ENCODE measurements at regions not wholly inside any gene's neighbourhood (a gene's known extent, or its start where the extent isn't known, plus 50 kb on each side); places are given as distances from the start of the nearest gene placed in this dataset.

- H4K20me1 ChIP-seq, result no peaks in the 10 kb centered on the region
- H3K4me1 ChIP-seq, result no peaks in the 10 kb centered on the region
- no peak overlapping the region for H3K4me3 ChIP-seq
- H3K9ac ChIP-seq, result no peak overlapping the region
- H3K36me3 ChIP-seq, result no peaks in the 10 kb centered on the region
- H3K27me3 ChIP-seq, result no peaks in the 10 kb centered on the region
- peaks cover 10 to 27% (median 17%) of the 10 kb centered on the region in 11 experiments; a peak in 21 of 22 replicates for H3K9me3 ChIP-seq (replicated peaks in 1 of 11)
- H3K4me2 ChIP-seq, result no peak overlapping the region
- no peak overlapping the region for H3K27ac ChIP-seq
- TF ChIP-seq Cebpa-rat (IDR thresholded peaks at IDR 0.05), result no peak
These were observed 964.6 kb downstream of the SI start for GRCh38 chr3:164113371-164114332.

- Histone ChIP-seq H3K4me1 (no peaks in the 10 kb centered on the region), H3K4me3 (no peak overlapping the region), H3K9ac (no peak overlapping the region), H4K20me1 (no peaks in the 10 kb centered on the region), H3K27me3 (no peaks in the 10 kb centered on the region), H3K9me3 (replicated peaks in 1 of 11) (no peaks in the 10 kb centered on the region), H3K27ac (no peak overlapping the region), H3K36me3 (no peaks in the 10 kb centered on the region), H3K4me2 (no peak overlapping the region)
- TF ChIP-seq Cebpa-rat (IDR thresholded peaks at IDR 0.05), result no peak
These were observed 981.9 kb downstream of the SI start for GRCh38 chr3:164096352-164096751.

GRCh38 chr3:164095949-164096348 lies 982.3 kb downstream of the SI start:
- no peak overlapping the region for H3K4me2 ChIP-seq
- H3K9ac ChIP-seq, result no peak overlapping the region

GRCh38 chr3:164095279-164095678 lies 983.0 kb downstream of the SI start:
- H3K9ac ChIP-seq, result no peak overlapping the region
- H3K27me3 ChIP-seq, result no peaks in the 10 kb centered on the region
- H3K27ac ChIP-seq, result no peak overlapping the region
- H4K20me1 ChIP-seq, result no peaks in the 10 kb centered on the region
- no peaks in the 10 kb centered on the region for H3K4me1 ChIP-seq
- no peak for TF ChIP-seq Cebpa-rat (IDR thresholded peaks at IDR 0.05)
- no peaks in the 10 kb centered on the region for H3K9me3 ChIP-seq (replicated peaks in 1 of 11)
- no peak overlapping the region for H3K4me2 ChIP-seq
- H3K4me3 ChIP-seq, result no peak overlapping the region
- H3K36me3 ChIP-seq, result no peaks in the 10 kb centered on the region

More at GRCh38 chr3:164095949-164096348, 982.3 kb downstream of the SI start:
- Histone ChIP-seq H3K4me3 (no peak overlapping the region), H3K36me3 (no peaks in the 10 kb centered on the region), H3K27ac (no peak overlapping the region), H3K27me3 (no peaks in the 10 kb centered on the region), H4K20me1 (no peaks in the 10 kb centered on the region), H3K9me3 (replicated peaks in 1 of 11) (no peaks in the 10 kb centered on the region), H3K4me1 (no peaks in the 10 kb centered on the region)
- no peak for TF ChIP-seq Cebpa-rat (IDR thresholded peaks at IDR 0.05)

- no peak overlapping the region for H3K4me3 ChIP-seq
These were observed 983.8 kb downstream of the SI start for GRCh38 chr3:164094546-164094945.

GRCh38 chr3:164080208-164080607 lies 998.1 kb downstream of the SI start:
- H3K4me3 ChIP-seq, result no peak overlapping the region
- 0 out of 22 replicates have a peak, but pooled peaks cover 0 to 5% (median 0%) of the 10 kb centered on the region in 11 experiments for H3K9me3 ChIP-seq (replicated peaks in 1 of 11)
- no peaks in the 10 kb centered on the region for H3K4me1 ChIP-seq
- no peak overlapping the region for H3K27ac ChIP-seq
- no peak overlapping the region for H3K9ac ChIP-seq
- no peak for TF ChIP-seq Cebpa-rat (IDR thresholded peaks at IDR 0.05)
- H3K36me3 ChIP-seq, result no peaks in the 10 kb centered on the region
- no peak overlapping the region for H3K4me2 ChIP-seq
- H3K27me3 ChIP-seq, result no peaks in the 10 kb centered on the region
- no peaks in the 10 kb centered on the region for H4K20me1 ChIP-seq

More at GRCh38 chr3:164094546-164094945, 983.8 kb downstream of the SI start:
- no peaks in the 10 kb centered on the region for H3K36me3 ChIP-seq
- no peaks in the 10 kb centered on the region for H3K4me1 ChIP-seq
- no peak overlapping the region for H3K4me2 ChIP-seq
- no peaks in the 10 kb centered on the region for H3K9me3 ChIP-seq (replicated peaks in 1 of 11)
- no peak overlapping the region for H3K9ac ChIP-seq
- no peaks in the 10 kb centered on the region for H4K20me1 ChIP-seq
- no peaks in the 10 kb centered on the region for H3K27me3 ChIP-seq
- H3K27ac ChIP-seq, result no peak overlapping the region
- no peak for TF ChIP-seq Cebpa-rat (IDR thresholded peaks at IDR 0.05)

GRCh38 chr3:164064298-164064697 lies 1014.0 kb downstream of the SI start:
- TF ChIP-seq Cebpa-rat (IDR thresholded peaks at IDR 0.05), result no peak
- no peak overlapping the region for H3K27ac ChIP-seq
- H3K27me3 ChIP-seq, result no peaks in the 10 kb centered on the region
- no peak overlapping the region for H3K4me2 ChIP-seq
- H3K4me3 ChIP-seq, result no peak overlapping the region
- no peaks in the 10 kb centered on the region for H4K20me1 ChIP-seq
- H3K36me3 ChIP-seq, result no peaks in the 10 kb centered on the region
- no peaks in the 10 kb centered on the region for H3K9me3 ChIP-seq (replicated peaks in 1 of 11)
- 0 out of 20 replicates have a peak, but pooled peaks cover 0 to 4% (median 0%) of the 10 kb centered on the region in 10 experiments for H3K4me1 ChIP-seq
- H3K9ac ChIP-seq, result no peak overlapping the region

- Histone ChIP-seq H3K9ac (no peak overlapping the region), H4K20me1 (no peaks in the 10 kb centered on the region), H3K36me3 (no peaks in the 10 kb centered on the region), H3K4me1 (0 out of 20 replicates have a peak, but pooled peaks cover 0 to 4% (median 0%) of the 10 kb centered on the region in 10 experiments), H3K27me3 (no peaks in the 10 kb centered on the region), H3K4me3 (no peak overlapping the region), H3K4me2 (no peak overlapping the region), H3K27ac (no peak overlapping the region), H3K9me3 (replicated peaks in 1 of 11) (no peaks in the 10 kb centered on the region)
- TF ChIP-seq Cebpa-rat (IDR thresholded peaks at IDR 0.05), result no peak
These were observed 1017.4 kb downstream of the SI start for GRCh38 chr3:164060923-164061322.

- Histone ChIP-seq H3K9ac (no peak overlapping the region), H3K9me3 (replicated peaks in 1 of 11) (no peaks in the 10 kb centered on the region), H3K4me3 (no peak overlapping the region), H4K20me1 (no peaks in the 10 kb centered on the region), H3K27ac (no peak overlapping the region), H3K27me3 (no peaks in the 10 kb centered on the region), H3K4me2 (no peak overlapping the region), H3K4me1 (peaks cover 0 to 4% (median 0%) of the 10 kb centered on the region in 10 experiments; a peak in 1 of 20 replicates), H3K36me3 (no peaks in the 10 kb centered on the region)
- TF ChIP-seq Cebpa-rat (IDR thresholded peaks at IDR 0.05), result no peak
These were observed 1028.4 kb downstream of the SI start for GRCh38 chr3:164049847-164050246.

GRCh38 chr3:164048451-164048850 lies 1029.8 kb downstream of the SI start:
- H3K36me3 ChIP-seq, result no peaks in the 10 kb centered on the region
- 0 out of 22 replicates have a peak, but pooled peaks of 1 of the 11 experiments have one; percentile 22 for TF ChIP-seq Cebpa-rat (IDR thresholded peaks at IDR 0.05)
- no peak overlapping the region for H3K27ac ChIP-seq
- no peak overlapping the region for H3K4me2 ChIP-seq
- H3K9ac ChIP-seq, result no peak overlapping the region
- no peak overlapping the region for H3K4me3 ChIP-seq
- no peaks in the 10 kb centered on the region for H3K27me3 ChIP-seq
- H4K20me1 ChIP-seq, result no peaks in the 10 kb centered on the region
- no peaks in the 10 kb centered on the region for H3K9me3 ChIP-seq (replicated peaks in 1 of 11)
- peaks cover 0 to 4% (median 0%) of the 10 kb centered on the region in 10 experiments; a peak in 1 of 20 replicates for H3K4me1 ChIP-seq

Data from BLaER1 treated with 17β-estradiol and CSF1 and Interleukin-3, amounts not matched to agents 10 nM and 100 nM (cell line).